Upper lobe of right lung (tissue), 1 donor: ENCODE measurements at regions not wholly inside any gene's neighbourhood (a gene's known extent, or its start where the extent isn't known, plus 50 kb on each side); places are given as distances from the start of the nearest gene placed in this dataset.

Source experiments
- ATAC-seq: fragments of 200-7000 bp; cut with Tn5 transposase; one replicate; pipeline ENCODE4 v1.9.1; 2020; ENCODE audit warnings: mild to moderate bottlenecking, moderate library complexity
- DNase-seq: peaks from one replicate; pipeline ENCODE4 v3.0.0-alpha.2; 2020
- H3K27ac ChIP-seq: fragments of 200-600 bp; one replicate; pipeline ENCODE4 v1.8.0; 2022
- H3K27me3 ChIP-seq: fragments of 200-600 bp; one replicate; pipeline ENCODE4 v1.8.0; 2022; ENCODE audit warnings: mild to moderate bottlenecking
- H3K36me3 ChIP-seq: fragments of 200-600 bp; one replicate; pipeline ENCODE4 v1.8.0; 2022
- H3K4me1 ChIP-seq: fragments of 200-600 bp; one replicate; pipeline ENCODE4 v1.8.0; 2022
- H3K4me3 ChIP-seq: fragments of 200-600 bp; one replicate; pipeline ENCODE4 v1.8.0; 2022; ENCODE audit warnings: mild to moderate bottlenecking
- H3K9me3 ChIP-seq: fragments of 200-600 bp; one replicate; pipeline ENCODE4 v1.8.0; 2022
- CTCF ChIP-seq: fragments of 200-600 bp; IDR thresholded peaks from one replicate; pipeline ENCODE4 v1.8.0; 2022; ENCODE audit warnings: antibody characterized with exemption
- intact Hi-C: fragments of 100-400 bp; cut with DNase I; formaldehyde crosslinking; loops from one replicate; pipeline ENCODE4 v1.11.0; 2022
- donor health status: DM: no; HTN: yes; CAD: no; lungs with severe emphysema.

GRCh38 chr10:30114881-30115625 is 55.7 kb upstream of the JCAD start:
- DNase-seq (no peak), ATAC-seq (peak; percentile 74)
- H3K9me3 ChIP-seq, result no peaks in the 10 kb centered on the region
- H3K27me3 ChIP-seq, result no peaks in the 10 kb centered on the region
- intact Hi-C loops, result no loop called here
- no peak for TF ChIP-seq CTCF
- H3K36me3 ChIP-seq, result no peaks in the 10 kb centered on the region
- no peak overlapping the region for H3K27ac ChIP-seq
- peak overlapping the region; percentile 12 for H3K4me3 ChIP-seq
- no peaks in the 10 kb centered on the region for H3K4me1 ChIP-seq

- H3K27ac ChIP-seq, result no peak overlapping the region
- ATAC-seq, result no peak
- DNase-seq, result no peak
- H3K4me3 ChIP-seq, result no peak overlapping the region
- H3K9me3 ChIP-seq, result no peaks in the 10 kb centered on the region
- no peaks in the 10 kb centered on the region for H3K4me1 ChIP-seq
- intact Hi-C loops, result no loop called here
- no peak for TF ChIP-seq CTCF
- no peaks in the 10 kb centered on the region for H3K36me3 ChIP-seq
- no peaks in the 10 kb centered on the region for H3K27me3 ChIP-seq
Observed at GRCh38 chr10:30114401-30114800, 55.0 kb upstream of the JCAD start.

GRCh38 chr10:30111340-30112022 is 52.1 kb upstream of the JCAD start:
- Histone ChIP-seq H3K36me3 (no peaks in the 10 kb centered on the region), H3K27me3 (no peaks in the 10 kb centered on the region), H3K9me3 (no peaks in the 10 kb centered on the region), H3K4me3 (no peak overlapping the region), H3K4me1 (no peaks in the 10 kb centered on the region), H3K27ac (no peak overlapping the region)
- DNase-seq, result no peak
- ATAC-seq, result no peak
- intact Hi-C loops, result no loop called here
- no peak for TF ChIP-seq CTCF
